KMS-11 (cell line): ENCODE measurements at regions not wholly inside any gene's neighbourhood (a gene's known extent, or its start where the extent isn't known, plus 50 kb on each side); places are given as distances from the start of the nearest gene placed in this dataset.

Source experiments
- H2AFZ ChIP-seq: fragments of 200-600 bp; sonication (generic); 2 replicates; pipeline ENCODE4 v1.6.1; 2016; ENCODE audit warnings: antibody characterized with exemption, mixed run types, low read depth
- H3K27ac ChIP-seq: fragments of 200-600 bp; sonication (generic); 2 replicates; pipeline ENCODE4 v1.6.1; 2016; ENCODE audit warnings: mild to moderate bottlenecking, mixed run types
- H3K27me3 ChIP-seq: fragments of 200-600 bp; sonication (generic); 2 replicates; pipeline ENCODE4 v1.6.1; 2017; ENCODE audit warnings: mild to moderate bottlenecking, low read depth, mixed run types, moderate library complexity; ENCODE audit not compliant: insufficient read depth
- H3K36me3 ChIP-seq: fragments of 200-600 bp; sonication (generic); 2 replicates; pipeline ENCODE4 v1.6.1; 2017; ENCODE audit warnings: mild to moderate bottlenecking, mixed run types; ENCODE audit not compliant: insufficient read depth
- H3K4me1 ChIP-seq: fragments of 200-600 bp; sonication (generic); 2 replicates; pipeline ENCODE4 v1.6.1; 2016; ENCODE audit warnings: mild to moderate bottlenecking, low read depth, mixed run types; ENCODE audit not compliant: poor library complexity, severe bottlenecking
- H3K4me2 ChIP-seq: fragments of 200-600 bp; sonication (generic); 2 replicates; pipeline ENCODE4 v1.7.0; 2016; ENCODE audit warnings: mild to moderate bottlenecking, mixed run types
- H3K4me3 ChIP-seq: fragments of 200-600 bp; sonication (generic); IDR thresholded peaks from 2 replicates; pipeline ENCODE4 v1.6.1; 2017; ENCODE audit warnings: low read depth, low read length, mixed read lengths; ENCODE audit not compliant: insufficient read depth
- H3K79me2 ChIP-seq: fragments of 200-600 bp; sonication (generic); 2 replicates; pipeline ENCODE4 v1.6.1; 2016; ENCODE audit warnings: low read depth, mixed run types; ENCODE audit not compliant: insufficient read depth
- H3K9ac ChIP-seq: fragments of 200-600 bp; sonication (generic); 2 replicates; pipeline ENCODE4 v1.6.1; 2016; ENCODE audit warnings: mild to moderate bottlenecking, mixed run types
- H4K20me1 ChIP-seq: fragments of 200-600 bp; sonication (generic); 2 replicates; pipeline ENCODE4 v1.6.1; 2016; ENCODE audit warnings: mild to moderate bottlenecking, mixed run types; ENCODE audit not compliant: insufficient read depth
- CTCF ChIP-seq: fragments of 200-600 bp; sonication (generic); conservative IDR thresholded peaks from 2 replicates; pipeline ENCODE4 v1.6.1; 2017; ENCODE audit warnings: low read depth, mild to moderate bottlenecking, antibody characterized with exemption, low read length, moderate library complexity, mixed read lengths

DNA sequence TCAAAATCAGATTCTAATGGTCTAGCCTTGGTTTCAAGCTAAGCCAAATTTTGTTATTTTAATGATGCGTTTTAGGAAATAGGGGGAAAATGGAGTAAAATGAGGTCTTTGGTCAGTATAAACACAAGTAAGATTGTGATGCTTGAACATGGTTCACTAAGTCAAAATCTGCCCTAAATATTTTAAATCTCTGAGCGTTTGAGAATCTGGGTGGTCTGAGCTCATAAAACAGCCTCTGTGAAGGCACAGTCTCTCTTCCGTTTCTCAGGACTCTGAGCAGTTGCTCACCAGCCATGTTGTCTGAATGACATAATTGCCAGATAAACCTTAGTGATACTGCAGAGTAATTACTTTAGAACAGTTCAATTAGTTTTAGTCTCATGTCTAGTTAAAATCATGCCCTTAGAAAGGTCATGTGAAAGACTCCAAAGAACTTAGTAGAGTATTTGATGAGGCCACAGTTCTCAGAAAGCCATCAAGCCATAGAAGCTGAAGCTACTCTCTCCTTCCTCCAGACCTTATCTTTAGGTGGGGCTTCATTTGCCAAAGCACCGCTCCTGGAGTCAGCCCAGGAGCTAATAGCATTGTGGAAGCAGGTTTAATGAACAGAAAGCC is 257.1 kb upstream of the MAP3K1 start:
- Histone ChIP-seq H3K4me3 (no peak overlapping the region), H3K79me2 (no peaks in the 10 kb centered on the region), H4K20me1 (no peaks in the 10 kb centered on the region), H3K36me3 (no peaks in the 10 kb centered on the region), H3K27me3 (no peaks in the 10 kb centered on the region), H3K9ac (no peak overlapping the region), H3K27ac (no peak overlapping the region), H2AFZ (no peak overlapping the region), H3K4me2 (no peak overlapping the region), H3K4me1 (no peaks in the 10 kb centered on the region)
- TF ChIP-seq CTCF, result no peak

GRCh38 chr5:56557198-56557597 is 258.2 kb upstream of the MAP3K1 start:
- no peak overlapping the region for H3K4me2 ChIP-seq

GRCh38 chr5:56552612-56553268 is 262.6 kb upstream of the MAP3K1 start:
- Histone ChIP-seq H2AFZ (no peak overlapping the region), H3K4me2 (no peak overlapping the region), H3K27ac (no peak overlapping the region), H3K4me1 (no peaks in the 10 kb centered on the region), H4K20me1 (no peaks in the 10 kb centered on the region), H3K36me3 (no peaks in the 10 kb centered on the region), H3K27me3 (no peaks in the 10 kb centered on the region), H3K9ac (no peak overlapping the region), H3K4me3 (no peak overlapping the region), H3K79me2 (no peaks in the 10 kb centered on the region)
- no peak for TF ChIP-seq CTCF

More at GRCh38 chr5:56557198-56557597, 258.2 kb upstream of the MAP3K1 start:
- H3K27ac ChIP-seq, result no peak overlapping the region
- no peak overlapping the region for H3K4me3 ChIP-seq
- no peaks in the 10 kb centered on the region for H3K4me1 ChIP-seq
- no peaks in the 10 kb centered on the region for H3K36me3 ChIP-seq
- no peaks in the 10 kb centered on the region for H3K27me3 ChIP-seq
- TF ChIP-seq CTCF, result no peak
- no peaks in the 10 kb centered on the region for H3K79me2 ChIP-seq
- no peak overlapping the region for H3K9ac ChIP-seq
- no peak overlapping the region for H2AFZ ChIP-seq
- no peaks in the 10 kb centered on the region for H4K20me1 ChIP-seq

DNA sequence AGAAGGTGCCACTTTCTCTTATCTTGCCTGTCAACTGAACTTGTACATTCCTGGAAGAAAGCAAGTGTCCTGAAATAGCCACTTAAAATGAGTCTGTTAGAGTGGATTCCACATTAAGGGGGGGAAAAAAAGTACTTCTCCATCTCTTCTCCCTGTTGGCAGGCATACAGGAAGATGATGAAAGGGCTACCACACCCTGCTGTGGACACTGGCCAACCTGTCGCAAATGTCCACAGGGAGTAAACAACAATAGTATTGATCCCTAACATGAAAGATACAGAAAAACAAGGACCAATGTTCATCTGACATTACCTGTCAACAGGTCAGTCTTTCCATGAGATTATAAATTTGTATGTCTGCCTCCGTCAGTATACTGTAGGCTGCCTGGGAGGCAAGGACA is 265.1 kb upstream of the MAP3K1 start:
- no peak overlapping the region for H3K27ac ChIP-seq
- H3K79me2 ChIP-seq, result no peaks in the 10 kb centered on the region
- H4K20me1 ChIP-seq, result no peaks in the 10 kb centered on the region
- no peak overlapping the region for H2AFZ ChIP-seq
- H3K4me1 ChIP-seq, result no peaks in the 10 kb centered on the region
- TF ChIP-seq CTCF, result no peak
- no peak overlapping the region for H3K9ac ChIP-seq
- no peaks in the 10 kb centered on the region for H3K27me3 ChIP-seq
- no peak overlapping the region for H3K4me3 ChIP-seq
- H3K4me2 ChIP-seq, result no peak overlapping the region
- no peaks in the 10 kb centered on the region for H3K36me3 ChIP-seq
